ENCODE measurements at regions not wholly inside any gene's neighbourhood (a gene's known extent, or its start where the extent isn't known, plus 50 kb on each side); places are given as distances from the start of the nearest gene placed in this dataset.

DNA sequence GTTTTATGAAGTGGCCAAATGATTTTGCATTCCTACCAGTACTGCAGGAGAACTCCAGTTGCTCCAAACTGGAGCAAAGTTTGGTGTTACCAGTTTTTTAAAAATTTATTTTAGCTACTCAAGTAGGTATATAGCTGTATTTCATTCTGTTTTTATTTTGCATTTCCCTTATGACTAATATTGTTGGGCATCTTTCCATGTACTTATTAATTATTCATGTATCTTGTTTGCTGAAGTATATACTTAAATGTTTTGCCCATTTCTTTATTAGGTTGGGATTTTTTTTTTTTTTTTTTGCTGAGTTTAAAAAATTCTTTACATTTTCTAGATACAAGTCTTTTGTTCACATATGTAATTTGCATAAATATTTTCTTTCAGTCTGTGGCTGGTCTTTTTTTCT, 386.6 kb upstream of the DAB2 start:
- no peak overlapping the region for H3K4me2 ChIP-seq (ENCODE audit: low read length)
- no peak overlapping the region for H3K9ac ChIP-seq (ENCODE audit: low read length)
- H3F3A ChIP-seq (ENCODE audit: insufficient read depth, low read length) = no peaks in the 10 kb centered on the region
- no peaks in the 10 kb centered on the region for H3K79me2 ChIP-seq (ENCODE audit: insufficient read depth, low read length)
- H3K4me3 ChIP-seq (ENCODE audit: low read depth, low read length, poor library complexity, severe bottlenecking) = no peak overlapping the region
- no peaks in the 10 kb centered on the region for H3K4me1 ChIP-seq (ENCODE audit: insufficient read depth, low read length, severe bottlenecking)
- no peaks in the 10 kb centered on the region for H3K9me2 ChIP-seq (ENCODE audit: low read depth, low read length)
- no peaks in the 10 kb centered on the region for H3K36me3 ChIP-seq (ENCODE audit: insufficient read depth, low read length)
- H4K20me1 ChIP-seq (ENCODE audit: insufficient read depth, low read length) = no peaks in the 10 kb centered on the region
- no peak overlapping the region for H2AFZ ChIP-seq (ENCODE audit: low read length)
- no peaks in the 10 kb centered on the region for H3K27me3 ChIP-seq (ENCODE audit: insufficient read depth, low read length)
- TF ChIP-seq EZH2 (IDR thresholded peaks at IDR 0.05; ENCODE audit: borderline replicate concordance, low read length) (no peak), CTCF (IDR thresholded peaks at IDR 0.05; ENCODE audit: low read length) (no peak)
- H3K9me3 ChIP-seq (ENCODE audit: low read length) = no peaks in the 10 kb centered on the region
- H3K27ac ChIP-seq (ENCODE audit: low read depth, low read length, poor library complexity, severe bottlenecking) = no peak overlapping the region

DNA sequence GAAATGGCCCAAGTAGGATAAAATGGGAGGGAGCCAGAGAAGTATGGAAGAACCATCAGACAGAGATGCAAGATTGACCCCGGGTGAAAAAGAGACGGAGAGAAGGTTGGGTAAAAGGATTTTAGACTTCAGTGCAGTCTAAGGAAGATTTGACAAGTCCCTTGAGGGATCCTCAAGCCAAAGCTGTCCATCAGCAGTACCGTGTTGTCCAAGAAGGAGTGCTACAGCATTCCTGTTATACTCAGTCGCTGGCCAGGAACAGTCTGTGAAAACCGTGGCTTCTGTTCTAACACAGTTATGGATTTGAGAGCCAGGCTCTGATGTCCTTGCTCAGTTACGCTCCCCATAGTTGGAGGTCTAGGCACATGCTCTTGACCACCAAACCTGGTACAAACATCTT, 383.9 kb upstream of the DAB2 start:
- no peak overlapping the region for H3K9ac ChIP-seq (ENCODE audit: low read length)
- H3K79me2 ChIP-seq (ENCODE audit: insufficient read depth, low read length) = no peaks in the 10 kb centered on the region
- no peaks in the 10 kb centered on the region for H3K9me2 ChIP-seq (ENCODE audit: low read depth, low read length)
- H3K27me3 ChIP-seq (ENCODE audit: insufficient read depth, low read length) = no peaks in the 10 kb centered on the region
- no peak for TF ChIP-seq EZH2 (IDR thresholded peaks at IDR 0.05; ENCODE audit: borderline replicate concordance, low read length)
- TF ChIP-seq CTCF (IDR thresholded peaks at IDR 0.05; ENCODE audit: low read length) = no peak
- H3F3A ChIP-seq (ENCODE audit: insufficient read depth, low read length) = no peaks in the 10 kb centered on the region
- H3K9me3 ChIP-seq (ENCODE audit: low read length) = no peaks in the 10 kb centered on the region
- H2AFZ ChIP-seq (ENCODE audit: low read length) = no peak overlapping the region
- no peak overlapping the region for H3K27ac ChIP-seq (ENCODE audit: low read depth, low read length, poor library complexity, severe bottlenecking)
- H3K36me3 ChIP-seq (ENCODE audit: insufficient read depth, low read length) = no peaks in the 10 kb centered on the region
- H3K4me1 ChIP-seq (ENCODE audit: insufficient read depth, low read length, severe bottlenecking) = no peaks in the 10 kb centered on the region
- no peak overlapping the region for H3K4me3 ChIP-seq (ENCODE audit: low read depth, low read length, poor library complexity, severe bottlenecking)
- H3K4me2 ChIP-seq (ENCODE audit: low read length) = no peak overlapping the region
- no peaks in the 10 kb centered on the region for H4K20me1 ChIP-seq (ENCODE audit: insufficient read depth, low read length)

- no peak overlapping the region for H3K27ac ChIP-seq (ENCODE audit: low read depth, low read length, poor library complexity, severe bottlenecking)
- H3K4me1 ChIP-seq (ENCODE audit: insufficient read depth, low read length, severe bottlenecking) = no peaks in the 10 kb centered on the region
- no peak overlapping the region for H2AFZ ChIP-seq (ENCODE audit: low read length)
- no peaks in the 10 kb centered on the region for H3K9me3 ChIP-seq (ENCODE audit: low read length)
- H3K79me2 ChIP-seq (ENCODE audit: insufficient read depth, low read length) = no peaks in the 10 kb centered on the region
- no peaks in the 10 kb centered on the region for H3K36me3 ChIP-seq (ENCODE audit: insufficient read depth, low read length)
- no peaks in the 10 kb centered on the region for H4K20me1 ChIP-seq (ENCODE audit: insufficient read depth, low read length)
- H3F3A ChIP-seq (ENCODE audit: insufficient read depth, low read length) = no peaks in the 10 kb centered on the region
- no peak overlapping the region for H3K4me3 ChIP-seq (ENCODE audit: low read depth, low read length, poor library complexity, severe bottlenecking)
- no peaks in the 10 kb centered on the region for H3K9me2 ChIP-seq (ENCODE audit: low read depth, low read length)
- H3K27me3 ChIP-seq (ENCODE audit: insufficient read depth, low read length) = no peaks in the 10 kb centered on the region
- no peak overlapping the region for H3K9ac ChIP-seq (ENCODE audit: low read length)
- TF ChIP-seq EZH2 (IDR thresholded peaks at IDR 0.05; ENCODE audit: borderline replicate concordance, low read length) (no peak), CTCF (IDR thresholded peaks at IDR 0.05; ENCODE audit: low read length) (no peak)
- no peak overlapping the region for H3K4me2 ChIP-seq (ENCODE audit: low read length)
Observed at GRCh38 chr5:39801306-39801705, 376.5 kb upstream of the DAB2 start.
